ENCODE measurements at regions not wholly inside any gene's neighbourhood (a gene's known extent, or its start where the extent isn't known, plus 50 kb on each side); places are given as distances from the start of the nearest gene placed in this dataset.

- no peaks in the 10 kb centered on the region for H3K27me3 Mint-ChIP-seq (ENCODE audit: low read depth)
- H3K36me3 Mint-ChIP-seq (ENCODE audit: low read depth) = peaks cover 87% of the 10 kb centered on the region
- H3K27ac Mint-ChIP-seq = peak overlapping the region; percentile 96
- intact Hi-C loops (cut with micrococcal nuclease) = loop anchor here (5.0 kb wide), 2 partner anchors 212 to 567 kb away; no protein-coding TSS in a partner anchor
- H3K4me3 Mint-ChIP-seq (ENCODE audit: low read depth) = peak overlapping the region; percentile 37
- peaks cover 40% of the 10 kb centered on the region for H3K9me3 Mint-ChIP-seq
- DNase-seq (ENCODE audit: low spot score) = no peak
- peaks cover 73% of the 10 kb centered on the region for H3K4me1 Mint-ChIP-seq (ENCODE audit: low read depth)
These were observed 216.2 kb downstream of the AUH start for GRCh38 chr9:91145496-91145895.

GRCh38 chr9:91146391-91147019 is 215.2 kb downstream of the AUH start:
- Mint-ChIP-seq H3K9me3 (peaks cover 42% of the 10 kb centered on the region), H3K4me1 (ENCODE audit: low read depth) (peaks cover 76% of the 10 kb centered on the region), H3K4me3 (ENCODE audit: low read depth) (peak overlapping the region; percentile 66), H3K36me3 (ENCODE audit: low read depth) (peaks cover 86% of the 10 kb centered on the region), H3K27ac (peak overlapping the region; percentile 96), H3K27me3 (ENCODE audit: low read depth) (no peaks in the 10 kb centered on the region)
- intact Hi-C loops (cut with micrococcal nuclease) = loop anchor here (1.0 to 5.0 kb wide), 6 partner anchors 15 to 566 kb away; no protein-coding TSS in a partner anchor
- no peak for DNase-seq (ENCODE audit: low spot score)

GRCh38 chr9:91147079-91147708 is 214.5 kb downstream of the AUH start:
- H3K4me1 Mint-ChIP-seq (ENCODE audit: low read depth) = peaks cover 76% of the 10 kb centered on the region
- peaks cover 36% of the 10 kb centered on the region for H3K9me3 Mint-ChIP-seq
- H3K36me3 Mint-ChIP-seq (ENCODE audit: low read depth) = peaks cover 86% of the 10 kb centered on the region
- intact Hi-C loops (cut with micrococcal nuclease) = loop anchor here (1.0 to 5.0 kb wide), 5 partner anchors 46 to 565 kb away; no protein-coding TSS in a partner anchor
- no peaks in the 10 kb centered on the region for H3K27me3 Mint-ChIP-seq (ENCODE audit: low read depth)
- DNase-seq (ENCODE audit: low spot score) = no peak
- peak overlapping the region; percentile 66 for H3K4me3 Mint-ChIP-seq (ENCODE audit: low read depth)
- H3K27ac Mint-ChIP-seq = peak overlapping the region; percentile 96

GRCh38 chr9:91148306-91148705 is 213.4 kb downstream of the AUH start:
- Mint-ChIP-seq H3K27me3 (ENCODE audit: low read depth) (no peaks in the 10 kb centered on the region), H3K27ac (peak overlapping the region; percentile 96), H3K4me1 (ENCODE audit: low read depth) (peaks cover 85% of the 10 kb centered on the region), H3K4me3 (ENCODE audit: low read depth) (peak overlapping the region; percentile 66), H3K9me3 (peaks cover 34% of the 10 kb centered on the region), H3K36me3 (ENCODE audit: low read depth) (peaks cover 86% of the 10 kb centered on the region)
- DNase-seq (ENCODE audit: low spot score) = peak; percentile 8
- intact Hi-C loops (cut with micrococcal nuclease) = loop anchor here (5.0 kb wide), 2 partner anchors 209 to 564 kb away; no protein-coding TSS in a partner anchor

- peak overlapping the region; percentile 24 for H3K4me3 Mint-ChIP-seq (ENCODE audit: low read depth)
- peaks cover 85% of the 10 kb centered on the region for H3K36me3 Mint-ChIP-seq (ENCODE audit: low read depth)
- peaks cover 88% of the 10 kb centered on the region for H3K4me1 Mint-ChIP-seq (ENCODE audit: low read depth)
- no peaks in the 10 kb centered on the region for H3K27me3 Mint-ChIP-seq (ENCODE audit: low read depth)
- intact Hi-C loops (cut with micrococcal nuclease) = loop anchor here (10.0 kb wide), 1 partner anchor 236 kb away; no protein-coding TSS in a partner anchor
- peaks cover 20% of the 10 kb centered on the region for H3K9me3 Mint-ChIP-seq
- peak overlapping the region; percentile 96 for H3K27ac Mint-ChIP-seq
- DNase-seq (ENCODE audit: low spot score) = peak; percentile 7
These were observed 211.3 kb downstream of the AUH start for GRCh38 chr9:91150273-91150997.

- peak overlapping the region; percentile 52 for H3K4me3 Mint-ChIP-seq (ENCODE audit: low read depth)
- H3K4me1 Mint-ChIP-seq (ENCODE audit: low read depth) = peaks cover 90% of the 10 kb centered on the region
- peaks cover 20% of the 10 kb centered on the region for H3K9me3 Mint-ChIP-seq
- no peaks in the 10 kb centered on the region for H3K27me3 Mint-ChIP-seq (ENCODE audit: low read depth)
- peak overlapping the region; percentile 96 for H3K27ac Mint-ChIP-seq
- intact Hi-C loops (cut with micrococcal nuclease) = loop anchor here (1.0 to 10.0 kb wide), 8 partner anchors 13 to 268 kb away; no protein-coding TSS in a partner anchor
- H3K36me3 Mint-ChIP-seq (ENCODE audit: low read depth) = peaks cover 88% of the 10 kb centered on the region
- peak; percentile 64 for DNase-seq (ENCODE audit: low spot score)
These were observed 210.6 kb downstream of the AUH start for GRCh38 chr9:91150998-91151717.

- H3K27ac Mint-ChIP-seq = peak overlapping the region; percentile 96
- H3K4me3 Mint-ChIP-seq (ENCODE audit: low read depth) = peak overlapping the region; percentile 52
- H3K27me3 Mint-ChIP-seq (ENCODE audit: low read depth) = no peaks in the 10 kb centered on the region
- peaks cover 90% of the 10 kb centered on the region for H3K4me1 Mint-ChIP-seq (ENCODE audit: low read depth)
- peaks cover 20% of the 10 kb centered on the region for H3K9me3 Mint-ChIP-seq
- peak; percentile 22 for DNase-seq (ENCODE audit: low spot score)
- intact Hi-C loops (cut with micrococcal nuclease) = loop anchor here (1.0 to 10.0 kb wide), 8 partner anchors 13 to 268 kb away; no protein-coding TSS in a partner anchor
- peaks cover 92% of the 10 kb centered on the region for H3K36me3 Mint-ChIP-seq (ENCODE audit: low read depth)
These were observed 210.0 kb downstream of the AUH start for GRCh38 chr9:91151718-91152095.

- H3K27ac Mint-ChIP-seq = peak overlapping the region; percentile 96
- H3K4me1 Mint-ChIP-seq (ENCODE audit: low read depth) = peaks cover 83% of the 10 kb centered on the region
- peaks cover 9% of the 10 kb centered on the region for H3K9me3 Mint-ChIP-seq
- H3K4me3 Mint-ChIP-seq (ENCODE audit: low read depth) = no peak overlapping the region
- peaks cover 81% of the 10 kb centered on the region for H3K36me3 Mint-ChIP-seq (ENCODE audit: low read depth)
- intact Hi-C loops (cut with micrococcal nuclease) = loop anchor here (10.0 kb wide), 1 partner anchor 240 kb away; no protein-coding TSS in a partner anchor
- H3K27me3 Mint-ChIP-seq (ENCODE audit: low read depth) = no peaks in the 10 kb centered on the region
- peak; percentile 7 for DNase-seq (ENCODE audit: low spot score)
These were observed 207.0 kb downstream of the AUH start for GRCh38 chr9:91154686-91155085.

- H3K27ac Mint-ChIP-seq = peak overlapping the region; percentile 96
These were observed 206.5 kb downstream of the AUH start for GRCh38 chr9:91155181-91155580.

GRCh38 chr9:91155746-91156376 is 205.9 kb downstream of the AUH start:
- Mint-ChIP-seq H3K4me3 (ENCODE audit: low read depth) (peak overlapping the region; percentile 13), H3K27me3 (ENCODE audit: low read depth) (no peaks in the 10 kb centered on the region), H3K27ac (peak overlapping the region; percentile 96), H3K36me3 (ENCODE audit: low read depth) (peaks cover 71% of the 10 kb centered on the region), H3K9me3 (peaks cover 2% of the 10 kb centered on the region), H3K4me1 (ENCODE audit: low read depth) (peaks cover 75% of the 10 kb centered on the region)
- peak; percentile 7 for DNase-seq (ENCODE audit: low spot score)
- intact Hi-C loops (cut with micrococcal nuclease) = loop anchor here (10.0 kb wide), 1 partner anchor 241 kb away; no protein-coding TSS in a partner anchor

More at GRCh38 chr9:91155181-91155580, 206.5 kb downstream of the AUH start:
- Mint-ChIP-seq H3K4me3 (ENCODE audit: low read depth) (no peak overlapping the region), H3K9me3 (peaks cover 7% of the 10 kb centered on the region), H3K4me1 (ENCODE audit: low read depth) (peaks cover 81% of the 10 kb centered on the region), H3K36me3 (ENCODE audit: low read depth) (peaks cover 77% of the 10 kb centered on the region), H3K27me3 (ENCODE audit: low read depth) (no peaks in the 10 kb centered on the region)
- intact Hi-C loops (cut with micrococcal nuclease) = loop anchor here (10.0 kb wide), 1 partner anchor 240 kb away; no protein-coding TSS in a partner anchor
- peak; percentile 8 for DNase-seq (ENCODE audit: low spot score)

GRCh38 chr9:91156451-91157234 is 205.1 kb downstream of the AUH start:
- H3K27me3 Mint-ChIP-seq (ENCODE audit: low read depth) = no peaks in the 10 kb centered on the region
- H3K4me3 Mint-ChIP-seq (ENCODE audit: low read depth) = peak overlapping the region; percentile 39
- peaks cover 73% of the 10 kb centered on the region for H3K36me3 Mint-ChIP-seq (ENCODE audit: low read depth)
- peak; percentile 19 for DNase-seq (ENCODE audit: low spot score)
- H3K9me3 Mint-ChIP-seq = no peaks in the 10 kb centered on the region
- intact Hi-C loops (cut with micrococcal nuclease) = loop anchor here (10.0 kb wide), 1 partner anchor 242 kb away; no protein-coding TSS in a partner anchor
- H3K4me1 Mint-ChIP-seq (ENCODE audit: low read depth) = peaks cover 76% of the 10 kb centered on the region
- peak overlapping the region; percentile 96 for H3K27ac Mint-ChIP-seq

Data from activated T-helper 2 cell treated with anti-CD3 and anti-CD28 coated beads, Interferon-gamma antibody, Interleukin-2, Interleukin-4, amounts not matched to agents 10 μg/mL and 5 μg/mL and 100 μg/mL, durations not matched to agents 14 hours and 24 hours and 36 hours (primary cell).